Naive thymus-derived CD4-positive, alpha-beta T cell (primary cell): ENCODE measurements at regions not wholly inside any gene's neighbourhood (a gene's known extent, or its start where the extent isn't known, plus 50 kb on each side); places are given as distances from the start of the nearest gene placed in this dataset.
A peak's percentile ranks its signal among the peaks of the same experiment; 100 is the strongest.
"Not testable (repeated sequence)": the region's sequence is repeated elsewhere in the genome, so short reads cannot be mapped to it uniquely, and the experiment has no call there.

Experiments
- ATAC-seq: fragments of 150-1000 bp; cut with Tn5 transposase; 2 replicates; pipeline ENCODE4 v1.10.0; 2021; ENCODE audit warnings: mild to moderate bottlenecking, moderate library complexity
- CTCF ChIA-PET: fragments of 350-600 bp; sonication (Branson Sonifier 250); formaldehyde crosslinking; loops from one replicate; lab custom pipeline; 2021; ENCODE audit warnings: antibody characterized with exemption; lab: Charles Lee
- POLR2A ChIA-PET: fragments of 350-600 bp; sonication (Branson Sonifier 250); formaldehyde crosslinking; loops from one replicate; lab custom pipeline; 2021; ENCODE audit warnings: antibody characterized with exemption, inconsistent platforms; lab: Charles Lee
- DNase-seq, 9 donors: peaks; one replicate each; pipeline versions ENCODE4 v3.0.0 to v3.0.0-alpha.2; 2020 to 2022; ENCODE audit warnings: mixed read lengths in 1 of 9
- H3K27ac ChIP-seq: one replicate; pipeline ENCODE4 v1.7.0; 2013; ENCODE audit warnings: mild to moderate bottlenecking, low read depth, low read length, moderate library complexity
- H3K27me3 ChIP-seq, 2 donors: one replicate each; pipeline ENCODE4 v1.7.0; 2013; ENCODE audit warnings: low read length in 2 of 2, mild to moderate bottlenecking in 2 of 2, moderate library complexity in 2 of 2; ENCODE audit not compliant: control insufficient read depth in 2 of 2, insufficient read depth in 2 of 2
- H3K36me3 ChIP-seq, 3 experiments: 1 replicate in 2 of 3; 2 replicates in 1 of 3; pipeline ENCODE4 v1.7.0; 2013; ENCODE audit warnings: low read length in 3 of 3, mild to moderate bottlenecking in 3 of 3, moderate library complexity in 1 of 3; ENCODE audit not compliant: insufficient read depth in 3 of 3, control insufficient read depth in 2 of 3
- H3K4me1 ChIP-seq, 2 donors: one replicate each; pipeline ENCODE4 v1.7.0; 2013; ENCODE audit warnings: low read length in 2 of 2, mild to moderate bottlenecking in 2 of 2, moderate library complexity in 1 of 2; ENCODE audit not compliant: control insufficient read depth in 2 of 2, insufficient read depth in 2 of 2
- H3K4me3 ChIP-seq: 2 replicates; pipeline ENCODE4 v1.7.0; 2013; ENCODE audit warnings: mild to moderate bottlenecking, low read length
- H3K9me3 ChIP-seq, 3 experiments: 1 replicate in 2 of 3; 2 replicates in 1 of 3; pipeline ENCODE4 v1.7.0; 2013; ENCODE audit warnings: low read length in 3 of 3; ENCODE audit not compliant: control insufficient read depth in 2 of 3
- H3K27ac Mint-ChIP-seq, 9 donors: one replicate each; pipeline ENCODE4 v1.8.0; 2020 to 2022; ENCODE audit warnings: mixed read lengths in 9 of 9, mild to moderate bottlenecking in 8 of 9, moderate library complexity in 5 of 9, inconsistent platforms in 2 of 9
- H3K27me3 Mint-ChIP-seq, 5 donors: one replicate each; pipeline ENCODE4 v1.8.0; 2021 to 2022; ENCODE audit warnings: mixed read lengths in 5 of 5, mild to moderate bottlenecking in 1 of 5
- H3K36me3 Mint-ChIP-seq, 5 donors: one replicate each; pipeline ENCODE4 v1.8.0; 2020 to 2022; ENCODE audit warnings: mixed read lengths in 5 of 5, mild to moderate bottlenecking in 3 of 5, inconsistent platforms in 1 of 5
- H3K4me1 Mint-ChIP-seq, 7 donors: one replicate each; pipeline ENCODE4 v1.8.0; 2020 to 2022; ENCODE audit warnings: mixed read lengths in 7 of 7, mild to moderate bottlenecking in 3 of 7, inconsistent platforms in 1 of 7
- H3K4me3 Mint-ChIP-seq, 10 donors: one replicate each; pipeline ENCODE4 v1.8.0; 2020 to 2022; ENCODE audit warnings: mild to moderate bottlenecking in 10 of 10, mixed read lengths in 10 of 10, moderate library complexity in 6 of 10, inconsistent platforms in 2 of 10
- H3K9me3 Mint-ChIP-seq, 11 donors: one replicate each; pipeline ENCODE4 v1.8.0; 2020 to 2022; ENCODE audit warnings: mixed read lengths in 11 of 11, mild to moderate bottlenecking in 4 of 11, inconsistent platforms in 1 of 11, moderate library complexity in 1 of 11
- intact Hi-C, 2 donors: fragments of 100-400 bp; cut with micrococcal nuclease; formaldehyde crosslinking; loops; one replicate each; pipeline ENCODE4 v1.15.1; 2023

DNA sequence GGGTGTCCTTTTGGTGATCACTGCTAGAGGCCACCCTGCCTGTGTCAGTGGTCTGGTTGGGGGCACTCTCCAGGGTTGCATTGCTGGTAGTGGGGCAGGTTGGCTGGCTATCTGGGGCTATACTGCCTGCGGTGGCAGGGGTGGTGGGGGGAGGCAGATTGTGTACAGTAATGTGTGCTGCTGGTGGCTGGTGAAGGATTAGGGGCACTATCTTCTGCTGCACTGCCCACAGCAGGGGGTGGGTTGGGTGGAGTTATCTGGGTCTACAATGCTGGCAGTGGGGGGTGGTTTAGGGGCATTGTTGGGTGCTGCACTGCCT is 204.0 kb upstream of the WSB1 start:
- ChIA-PET CTCF (no interaction called here), POLR2A (no interaction called here)
- H3K27me3 ChIP-seq = no peaks in the 10 kb centered on the region
- Mint-ChIP-seq H3K36me3 (peaks cover 0 to 3% (median 0%) of the 10 kb centered on the region in 5 donors), H3K27ac (no peak overlapping the region), H3K9me3 (peaks cover 0 to 14% (median 7%) of the 10 kb centered on the region in 11 donors), H3K4me1 (peaks cover 0 to 2% (median 0%) of the 10 kb centered on the region in 7 donors), H3K27me3 (peaks cover 0 to 18% (median 5%) of the 10 kb centered on the region in 5 donors), H3K4me3 (no peak overlapping the region)
- H3K36me3 ChIP-seq = no peaks in the 10 kb centered on the region
- H3K4me3 ChIP-seq = no peak overlapping the region
- no peaks in the 10 kb centered on the region for H3K4me1 ChIP-seq
- H3K27ac ChIP-seq = no peak overlapping the region
- intact Hi-C loops = no loop called here
- no peak for DNase-seq
- H3K9me3 ChIP-seq = no peaks in the 10 kb centered on the region
- ATAC-seq = no peak

DNA sequence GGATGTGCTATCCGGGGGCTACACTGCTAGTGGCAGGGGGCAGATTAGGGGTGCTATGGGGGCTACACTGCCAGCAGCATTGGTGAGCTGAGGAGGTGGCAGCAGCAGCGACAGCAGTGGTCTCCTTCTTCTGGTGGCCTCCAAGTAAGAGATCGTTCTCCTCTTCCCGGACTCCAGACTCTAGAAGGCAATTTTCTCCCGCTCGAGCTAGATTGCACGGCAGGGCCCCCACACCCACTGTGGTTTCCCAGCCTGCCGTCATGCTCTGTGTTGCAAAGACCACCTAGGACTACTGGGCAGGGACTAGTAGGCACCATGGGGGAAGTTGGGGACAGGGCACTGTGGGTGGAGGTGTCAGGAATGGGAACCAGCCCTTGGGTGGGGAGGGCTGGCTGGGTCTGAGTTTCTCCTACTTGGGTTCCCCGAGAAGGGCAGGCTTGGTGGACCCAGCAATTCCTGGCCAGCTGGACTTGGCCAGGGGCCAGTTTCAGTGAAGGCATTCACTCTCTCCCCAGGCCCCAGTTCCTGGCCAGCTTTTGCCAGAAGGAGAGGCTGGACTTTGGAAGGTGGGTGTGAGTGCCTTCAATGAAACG is 203.4 kb upstream of the WSB1 start:
- intact Hi-C loops, H3K27ac Mint-ChIP-seq, DNase-seq, H3K4me3 ChIP-seq, POLR2A ChIA-PET, CTCF ChIA-PET, H3K4me3 Mint-ChIP-seq, H3K36me3 Mint-ChIP-seq, H3K27ac ChIP-seq, H3K9me3 ChIP-seq, H3K36me3 ChIP-seq, ATAC-seq, H3K27me3 ChIP-seq, H3K4me1 Mint-ChIP-seq, H3K4me1 ChIP-seq: not testable (repeated sequence)
- Mint-ChIP-seq H3K27me3 (peaks cover 0 to 18% (median 5%) of the 10 kb centered on the region in 5 donors), H3K9me3 (peaks cover 0 to 14% (median 7%) of the 10 kb centered on the region in 11 donors)

DNA sequence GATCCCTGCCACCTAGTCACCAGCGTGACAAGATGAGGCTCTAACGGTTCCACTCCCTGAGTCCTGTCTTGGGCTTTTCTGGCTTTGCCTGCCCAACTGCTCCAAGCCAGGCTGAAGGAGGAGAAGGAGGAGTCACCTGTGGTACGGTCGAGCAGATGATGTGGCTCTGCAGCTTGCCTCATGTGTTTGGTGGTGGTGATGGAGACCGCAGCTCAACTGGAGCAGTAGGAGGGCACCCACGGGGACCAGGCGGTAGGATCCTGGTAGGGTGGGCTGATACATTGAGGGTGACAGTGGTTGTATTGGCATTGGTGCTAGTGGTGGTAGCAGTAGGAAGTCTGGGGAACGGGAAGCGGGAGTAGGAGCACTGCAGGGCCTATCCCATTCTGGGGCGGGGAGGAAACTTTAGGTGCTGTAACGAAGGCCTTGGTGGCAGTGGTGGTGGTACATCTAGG is 202.8 kb upstream of the WSB1 start:
- no peak overlapping the region for H3K27ac Mint-ChIP-seq
- ChIA-PET POLR2A (no interaction called here), CTCF (no interaction called here)
- H3K4me1 ChIP-seq = no peaks in the 10 kb centered on the region
- H3K4me3 Mint-ChIP-seq = peak overlapping the region in 1 of 10 donors; percentile 17
- peaks cover 0 to 2% (median 0%) of the 10 kb centered on the region in 7 donors for H3K4me1 Mint-ChIP-seq
- H3K27ac ChIP-seq = no peak overlapping the region
- intact Hi-C loops = no loop called here
- H3K36me3 ChIP-seq = no peaks in the 10 kb centered on the region
- DNase-seq (no peak), ATAC-seq (no peak)
- H3K36me3 Mint-ChIP-seq = peaks cover 0 to 3% (median 0%) of the 10 kb centered on the region in 5 donors
- no peak overlapping the region for H3K4me3 ChIP-seq
- H3K9me3 Mint-ChIP-seq = peaks cover 0 to 12% (median 7%) of the 10 kb centered on the region in 11 donors
- no peaks in the 10 kb centered on the region for H3K27me3 ChIP-seq
- no peaks in the 10 kb centered on the region for H3K9me3 ChIP-seq
- peaks cover 0 to 18% (median 5%) of the 10 kb centered on the region in 5 donors for H3K27me3 Mint-ChIP-seq

DNA sequence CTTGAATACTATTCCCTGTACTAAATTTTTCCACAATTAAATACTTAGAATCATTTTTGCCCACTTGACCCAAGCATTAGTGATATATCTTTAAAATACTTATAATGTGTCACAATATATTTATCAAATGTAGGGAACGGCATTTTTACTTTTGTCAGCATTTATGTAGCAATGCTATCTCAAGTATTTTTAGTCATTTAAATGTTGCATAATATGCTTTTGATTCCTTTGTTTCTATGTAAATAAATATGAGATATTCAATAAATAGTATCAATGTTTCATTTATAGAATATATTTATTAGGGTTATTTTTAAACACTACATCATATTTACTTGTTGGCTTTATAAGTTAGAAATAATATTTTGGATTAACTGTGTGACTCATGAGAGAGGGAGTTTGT is 199.7 kb upstream of the WSB1 start:
- H3K4me1 ChIP-seq, H3K27me3 ChIP-seq, intact Hi-C loops, H3K36me3 Mint-ChIP-seq, H3K9me3 Mint-ChIP-seq, H3K9me3 ChIP-seq, H3K36me3 ChIP-seq, H3K27ac Mint-ChIP-seq, H3K4me3 Mint-ChIP-seq, DNase-seq, H3K4me1 Mint-ChIP-seq, ATAC-seq, H3K4me3 ChIP-seq, H3K27ac ChIP-seq, CTCF ChIA-PET, POLR2A ChIA-PET: not testable (repeated sequence)
- peaks cover 0 to 14% (median 5%) of the 10 kb centered on the region in 5 donors for H3K27me3 Mint-ChIP-seq

DNA sequence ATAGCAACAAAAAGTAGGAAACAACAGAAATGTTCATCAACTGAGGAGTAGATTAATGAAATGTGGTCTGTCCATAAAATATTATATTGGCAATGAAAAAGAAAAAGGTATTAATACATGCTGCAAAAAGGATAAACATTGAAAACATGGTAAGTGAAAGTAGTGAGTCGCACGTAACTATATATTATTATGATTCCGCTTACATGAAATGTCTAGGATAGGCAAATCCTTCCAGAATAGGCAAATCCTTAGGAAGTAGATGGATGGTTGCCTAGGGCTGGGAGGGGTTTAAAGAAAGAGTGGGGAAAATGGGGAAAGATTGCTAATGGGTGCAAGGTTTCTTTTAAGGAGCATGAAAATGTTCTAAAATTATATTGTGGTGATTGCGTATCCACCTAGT is 198.1 kb upstream of the WSB1 start:
- DNase-seq, H3K27me3 ChIP-seq, H3K4me1 Mint-ChIP-seq, H3K36me3 ChIP-seq, H3K9me3 ChIP-seq, intact Hi-C loops, POLR2A ChIA-PET, CTCF ChIA-PET, ATAC-seq, H3K4me3 Mint-ChIP-seq, H3K27ac ChIP-seq, H3K27ac Mint-ChIP-seq, H3K36me3 Mint-ChIP-seq, H3K4me1 ChIP-seq, H3K4me3 ChIP-seq: not testable (repeated sequence)
- Mint-ChIP-seq H3K27me3 (peaks cover 0 to 11% (median 4%) of the 10 kb centered on the region in 5 donors), H3K9me3 (peaks cover 0 to 10% (median 3%) of the 10 kb centered on the region in 11 donors)

DNA sequence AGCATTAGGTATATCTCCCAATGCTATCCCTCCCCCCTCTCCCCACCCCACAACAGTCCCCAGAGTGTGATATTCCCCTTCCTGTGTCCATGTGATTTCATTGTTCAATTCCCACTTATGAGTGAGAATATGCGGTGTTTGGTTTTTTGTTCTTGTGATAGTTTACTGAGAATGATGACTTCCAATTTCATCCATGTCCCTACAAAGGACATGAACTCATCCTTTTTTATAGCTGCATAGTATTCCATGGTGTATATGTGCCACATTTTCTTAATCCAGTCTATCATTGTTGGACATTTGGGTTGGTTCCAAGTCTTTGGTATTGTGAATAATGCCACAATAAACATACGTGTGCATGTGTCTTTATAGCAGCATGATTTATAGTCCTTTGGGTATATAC is 194.6 kb upstream of the WSB1 start:
- peaks cover 0 to 11% (median 4%) of the 10 kb centered on the region in 5 donors for H3K27me3 Mint-ChIP-seq
- H3K27ac Mint-ChIP-seq, H3K4me1 Mint-ChIP-seq: not testable (repeated sequence)

DNA sequence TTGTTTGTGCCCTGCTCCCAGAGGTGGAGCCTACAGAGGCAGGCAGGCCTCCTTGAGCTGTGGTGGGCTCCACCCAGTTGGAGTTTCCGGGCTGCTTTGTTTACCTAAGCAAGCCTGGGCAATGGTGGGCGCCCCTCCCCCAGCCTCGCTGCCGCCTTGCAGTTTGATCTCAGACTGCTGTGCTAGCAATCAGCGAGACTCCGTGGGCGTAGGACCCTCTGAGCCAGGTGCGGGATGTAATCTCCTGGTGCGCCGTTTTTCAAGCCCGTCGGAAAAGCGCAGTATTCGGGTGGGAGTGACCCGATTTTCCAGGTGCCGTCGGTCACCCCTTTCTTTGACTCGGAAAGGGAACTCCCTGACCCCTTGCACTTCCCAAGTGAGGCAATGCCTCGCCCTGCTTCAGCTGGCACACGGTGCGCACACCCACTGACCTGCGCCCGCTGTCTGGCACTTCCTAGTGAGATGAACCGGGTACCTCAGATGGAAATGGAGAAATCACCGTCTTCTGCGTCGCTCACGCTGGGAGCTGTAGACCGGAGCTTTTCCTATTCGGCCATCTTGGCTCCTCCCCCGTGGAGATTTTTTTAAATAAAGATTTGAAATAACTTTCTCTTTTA is 189.2 kb upstream of the WSB1 start:
- H3K9me3 Mint-ChIP-seq, H3K4me3 Mint-ChIP-seq, H3K4me1 Mint-ChIP-seq, H3K27me3 ChIP-seq, ATAC-seq, POLR2A ChIA-PET, intact Hi-C loops, H3K9me3 ChIP-seq, H3K36me3 Mint-ChIP-seq, H3K27ac ChIP-seq, H3K4me3 ChIP-seq, H3K36me3 ChIP-seq, H3K4me1 ChIP-seq, H3K27ac Mint-ChIP-seq, DNase-seq, CTCF ChIA-PET: not testable (repeated sequence)
- peaks cover 0 to 29% (median 15%) of the 10 kb centered on the region in 5 donors for H3K27me3 Mint-ChIP-seq

More for the DNA sequence above, 194.6 kb upstream of the WSB1 start:
- H3K9me3 Mint-ChIP-seq, H3K4me3 Mint-ChIP-seq, H3K4me3 ChIP-seq, CTCF ChIA-PET, DNase-seq, POLR2A ChIA-PET, H3K36me3 ChIP-seq, H3K9me3 ChIP-seq, H3K27ac ChIP-seq, H3K27me3 ChIP-seq, H3K36me3 Mint-ChIP-seq, ATAC-seq, H3K4me1 ChIP-seq, intact Hi-C loops: not testable (repeated sequence)
